H1 (cell line): ENCODE measurements at regions not wholly inside any gene's neighbourhood (a gene's known extent, or its start where the extent isn't known, plus 50 kb on each side); places are given as distances from the start of the nearest gene placed in this dataset.

Experiments used
- CEBPB ChIP-seq: IDR thresholded peaks from 2 replicates; pipeline ENCODE4 v1.6.1; 2012; ENCODE audit warnings: low read depth, low read length
- MAX ChIP-seq: IDR thresholded peaks from 2 replicates; pipeline ENCODE4 v1.6.1; 2012; ENCODE audit warnings: inconsistent platforms

DNA sequence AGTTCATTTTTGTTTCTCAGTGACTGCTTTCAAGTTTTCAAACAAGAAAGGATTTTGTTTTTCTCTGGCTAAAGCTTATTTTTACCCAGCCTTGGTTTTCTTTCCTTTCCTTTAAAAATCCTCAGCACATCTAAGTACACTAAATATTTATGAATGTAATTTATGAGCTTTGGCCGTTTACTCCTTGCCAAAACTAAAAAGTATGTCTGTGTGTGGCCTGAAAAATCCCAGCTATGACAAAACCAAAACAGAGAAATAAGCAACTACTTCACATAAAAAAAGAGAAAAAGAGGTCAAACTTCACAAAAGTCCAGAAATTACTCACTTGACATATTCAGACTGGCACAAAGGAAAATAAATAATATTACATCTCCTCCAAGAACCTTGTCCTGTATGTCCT is 365.1 kb upstream of the NFE2L3 start (continued):
- TF ChIP-seq CEBPB (no peak), MAX (no peak)
